ENCODE measurements at regions not wholly inside any gene's neighbourhood (a gene's known extent, or its start where the extent isn't known, plus 50 kb on each side); places are given as distances from the start of the nearest gene placed in this dataset.

GRCh38 chr18:30406728-30407127 lies 635.8 kb downstream of the DSC3 start:
- DNase-seq (peak in 1 of 3 donors; percentile 28), ATAC-seq (ENCODE audit: insufficient read depth, low FRiP score) (no peak)
- H3K36me3 ChIP-seq (ENCODE audit: control insufficient read depth in 4 of 4, insufficient read depth in 4 of 4, low read length in 4 of 4): no peaks in the 10 kb centered on the region
- no peak for TF ChIP-seq CTCF (IDR thresholded peaks at IDR 0.05; ENCODE audit: control extremely low read depth, extremely low read depth)
- H3K27me3 ChIP-seq (ENCODE audit: control insufficient read depth in 3 of 3, insufficient read depth in 3 of 3, low read length in 2 of 3): no peaks in the 10 kb centered on the region
- no peak overlapping the region for H3K4me3 ChIP-seq
- no peaks in the 10 kb centered on the region for H3K4me1 ChIP-seq (ENCODE audit: control insufficient read depth in 5 of 5, insufficient read depth in 5 of 5, low read length in 5 of 5)
- WGBS, 2 donors: 67 to 70% methylated on average over 3 of the region's 3 CpGs
- H3K27ac ChIP-seq (ENCODE audit: low read depth in 1 of 2, low read length in 1 of 2): no peak overlapping the region
- H3K9ac ChIP-seq (ENCODE audit: insufficient read depth in 1 of 2, low read length in 2 of 2): no peak overlapping the region
- H3K9me3 ChIP-seq (ENCODE audit: control insufficient read depth in 4 of 4, insufficient read depth in 3 of 4, low read length in 3 of 4): peaks cover 0 to 3% (median under 1%) of the 10 kb centered on the region in 4 donors

GRCh38 chr18:30405038-30405437 lies 637.5 kb downstream of the DSC3 start:
- Histone ChIP-seq H3K9me3 (ENCODE audit: control insufficient read depth in 4 of 4, insufficient read depth in 3 of 4, low read length in 3 of 4) (peaks cover 0 to 3% (median under 1%) of the 10 kb centered on the region in 4 donors), H3K9ac (ENCODE audit: insufficient read depth in 1 of 2, low read length in 2 of 2) (no peak overlapping the region), H3K4me3 (no peak overlapping the region), H3K36me3 (ENCODE audit: control insufficient read depth in 4 of 4, insufficient read depth in 4 of 4, low read length in 4 of 4) (no peaks in the 10 kb centered on the region), H3K27me3 (ENCODE audit: control insufficient read depth in 3 of 3, insufficient read depth in 3 of 3, low read length in 2 of 3) (no peaks in the 10 kb centered on the region), H3K4me1 (ENCODE audit: control insufficient read depth in 5 of 5, insufficient read depth in 5 of 5, low read length in 5 of 5) (no peaks in the 10 kb centered on the region), H3K27ac (ENCODE audit: low read depth in 1 of 2, low read length in 1 of 2) (no peak overlapping the region)
- DNase-seq: no peak
- ATAC-seq (ENCODE audit: insufficient read depth, low FRiP score): no peak
- TF ChIP-seq CTCF (IDR thresholded peaks at IDR 0.05; ENCODE audit: control extremely low read depth, extremely low read depth): no peak
- 79 to 84% methylated on average over 1 of the region's 1 CpG for WGBS, 2 donors

- WGBS, 2 donors: 83 to 88% methylated on average over 1 of the region's 1 CpG
- H3K4me1 ChIP-seq (ENCODE audit: control insufficient read depth in 5 of 5, insufficient read depth in 5 of 5, low read length in 5 of 5): no peaks in the 10 kb centered on the region
- no peaks in the 10 kb centered on the region for H3K27me3 ChIP-seq (ENCODE audit: control insufficient read depth in 3 of 3, insufficient read depth in 3 of 3, low read length in 2 of 3)
- ATAC-seq (ENCODE audit: insufficient read depth, low FRiP score): no peak
- TF ChIP-seq CTCF (IDR thresholded peaks at IDR 0.05; ENCODE audit: control extremely low read depth, extremely low read depth): no peak
- H3K27ac ChIP-seq (ENCODE audit: low read depth in 1 of 2, low read length in 1 of 2): no peak overlapping the region
- no peak overlapping the region for H3K4me3 ChIP-seq
- no peak for DNase-seq
- no peaks in the 10 kb centered on the region for H3K36me3 ChIP-seq (ENCODE audit: control insufficient read depth in 4 of 4, insufficient read depth in 4 of 4, low read length in 4 of 4)
- no peak overlapping the region for H3K9ac ChIP-seq (ENCODE audit: insufficient read depth in 1 of 2, low read length in 2 of 2)
- H3K9me3 ChIP-seq (ENCODE audit: control insufficient read depth in 4 of 4, insufficient read depth in 3 of 4, low read length in 3 of 4): peaks cover 0 to 2% (median under 1%) of the 10 kb centered on the region in 4 donors
Observed at GRCh38 chr18:30404422-30404821, 638.1 kb downstream of the DSC3 start.

- no peaks in the 10 kb centered on the region for H3K4me1 ChIP-seq (ENCODE audit: control insufficient read depth in 5 of 5, insufficient read depth in 5 of 5, low read length in 5 of 5)
Observed at GRCh38 chr18:30403278-30403677, 639.3 kb downstream of the DSC3 start.

More at GRCh38 chr18:30403278-30403677, 639.3 kb downstream of the DSC3 start:
- no peak overlapping the region for H3K9ac ChIP-seq (ENCODE audit: insufficient read depth in 1 of 2, low read length in 2 of 2)
- DNase-seq (no peak), ATAC-seq (ENCODE audit: insufficient read depth, low FRiP score) (no peak)
- H3K4me3 ChIP-seq: no peak overlapping the region
- no peaks in the 10 kb centered on the region for H3K36me3 ChIP-seq (ENCODE audit: control insufficient read depth in 4 of 4, insufficient read depth in 4 of 4, low read length in 4 of 4)
- H3K9me3 ChIP-seq (ENCODE audit: control insufficient read depth in 4 of 4, insufficient read depth in 3 of 4, low read length in 3 of 4): peaks cover 0 to 1% (median 0%) of the 10 kb centered on the region in 4 donors
- WGBS, 2 donors: 65 to 81% methylated on average over 3 of the region's 3 CpGs
- no peak for TF ChIP-seq CTCF (IDR thresholded peaks at IDR 0.05; ENCODE audit: control extremely low read depth, extremely low read depth)
- no peaks in the 10 kb centered on the region for H3K27me3 ChIP-seq (ENCODE audit: control insufficient read depth in 3 of 3, insufficient read depth in 3 of 3, low read length in 2 of 3)
- H3K27ac ChIP-seq (ENCODE audit: low read depth in 1 of 2, low read length in 1 of 2): no peak overlapping the region

Measured in lung (tissue), 11 donors.